BJ (cell line): ENCODE measurements at regions not wholly inside any gene's neighbourhood (a gene's known extent, or its start where the extent isn't known, plus 50 kb on each side); places are given as distances from the start of the nearest gene placed in this dataset.

ENCODE experiments used
- CTCF ChIA-PET: fragments of 350-600 bp; formaldehyde crosslinking; extraction: SDS; loops from one replicate; lab custom pipeline; 2021; ENCODE audit warnings: antibody characterized with exemption, inconsistent platforms; lab: Yijun Ruan, JAX
- POLR2A ChIA-PET: fragments of 300-600 bp; sonication (Branson Sonifier 250); formaldehyde crosslinking; extraction: SDS; loops from one replicate; lab custom pipeline; 2021; ENCODE audit warnings: antibody characterized with exemption; lab: Charles Lee
- DNase-seq: peaks from one replicate; pipeline ENCODE4 v3.0.0-alpha.2; 2011; ENCODE audit warnings: low read depth
- H3K27me3 ChIP-seq: 2 replicates; pipeline ENCODE4 v1.6.0; 2011; ENCODE audit warnings: low read length; ENCODE audit not compliant: control insufficient read depth, insufficient read depth
- H3K36me3 ChIP-seq: 2 replicates; pipeline ENCODE4 v1.5.1; 2011; ENCODE audit warnings: low read length; ENCODE audit not compliant: control insufficient read depth, insufficient read depth
- H3K4me3 ChIP-seq: 2 replicates; pipeline ENCODE4 v1.5.1; 2011; ENCODE audit warnings: low read depth, mild to moderate bottlenecking, control low read depth, low read length
- TF ChIP-seq, protein P1 (sequence below): IDR thresholded peaks from 2 replicates; pipeline ENCODE4 v1.5.1; 2011; ENCODE audit warnings: low read depth, mild to moderate bottlenecking, control low read depth, inconsistent platforms, low read length, moderate library complexity; ENCODE audit not compliant: insufficient read depth

DNA sequence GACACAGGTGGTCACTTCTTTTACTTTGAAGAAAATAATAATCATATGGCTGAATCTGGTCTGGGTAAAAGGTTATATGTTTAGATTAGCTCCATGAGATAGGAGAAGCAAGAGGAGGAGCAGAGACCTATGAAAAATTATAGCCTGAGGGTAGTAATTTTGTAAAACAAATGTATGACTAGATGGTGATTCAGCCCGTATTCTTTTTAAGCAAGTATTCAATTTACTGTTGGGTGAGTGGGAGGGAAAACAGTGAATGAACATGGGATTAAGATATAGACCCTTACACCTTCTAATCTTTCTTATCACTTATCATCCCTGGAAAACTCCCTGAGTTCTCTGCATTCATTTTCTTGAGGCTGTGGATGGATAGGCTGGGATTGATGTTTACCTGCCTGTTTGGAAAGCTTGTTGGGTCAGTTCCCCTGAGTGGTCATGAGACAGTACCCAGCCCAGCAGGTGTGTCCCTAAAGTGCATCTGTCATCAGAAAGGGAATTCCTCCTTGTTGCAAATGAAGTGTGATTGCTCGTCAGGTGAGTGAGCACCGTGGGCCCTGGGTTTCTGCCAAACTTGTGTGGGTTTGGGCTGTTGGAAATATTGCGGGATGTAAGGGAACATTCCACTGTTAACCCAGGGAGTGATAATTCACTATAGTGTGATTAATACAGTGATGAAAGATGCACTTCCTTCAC is 101.2 kb upstream of the GDNF start:
- H3K4me3 ChIP-seq: no peak overlapping the region
- POLR2A ChIA-PET: no interaction called here
- DNase-seq: no peak
- TF ChIP-seq, protein P1, sequence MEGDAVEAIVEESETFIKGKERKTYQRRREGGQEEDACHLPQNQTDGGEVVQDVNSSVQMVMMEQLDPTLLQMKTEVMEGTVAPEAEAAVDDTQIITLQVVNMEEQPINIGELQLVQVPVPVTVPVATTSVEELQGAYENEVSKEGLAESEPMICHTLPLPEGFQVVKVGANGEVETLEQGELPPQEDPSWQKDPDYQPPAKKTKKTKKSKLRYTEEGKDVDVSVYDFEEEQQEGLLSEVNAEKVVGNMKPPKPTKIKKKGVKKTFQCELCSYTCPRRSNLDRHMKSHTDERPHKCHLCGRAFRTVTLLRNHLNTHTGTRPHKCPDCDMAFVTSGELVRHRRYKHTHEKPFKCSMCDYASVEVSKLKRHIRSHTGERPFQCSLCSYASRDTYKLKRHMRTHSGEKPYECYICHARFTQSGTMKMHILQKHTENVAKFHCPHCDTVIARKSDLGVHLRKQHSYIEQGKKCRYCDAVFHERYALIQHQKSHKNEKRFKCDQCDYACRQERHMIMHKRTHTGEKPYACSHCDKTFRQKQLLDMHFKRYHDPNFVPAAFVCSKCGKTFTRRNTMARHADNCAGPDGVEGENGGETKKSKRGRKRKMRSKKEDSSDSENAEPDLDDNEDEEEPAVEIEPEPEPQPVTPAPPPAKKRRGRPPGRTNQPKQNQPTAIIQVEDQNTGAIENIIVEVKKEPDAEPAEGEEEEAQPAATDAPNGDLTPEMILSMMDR: no peak
- CTCF ChIA-PET: interaction anchor here (0.6 to 1.2 kb wide), 3 partner anchors 15 to 252 kb away, joined by 3 read pairs; no protein-coding TSS in a partner anchor
- no peaks in the 10 kb centered on the region for H3K36me3 ChIP-seq
- H3K27me3 ChIP-seq: no peaks in the 10 kb centered on the region

DNA sequence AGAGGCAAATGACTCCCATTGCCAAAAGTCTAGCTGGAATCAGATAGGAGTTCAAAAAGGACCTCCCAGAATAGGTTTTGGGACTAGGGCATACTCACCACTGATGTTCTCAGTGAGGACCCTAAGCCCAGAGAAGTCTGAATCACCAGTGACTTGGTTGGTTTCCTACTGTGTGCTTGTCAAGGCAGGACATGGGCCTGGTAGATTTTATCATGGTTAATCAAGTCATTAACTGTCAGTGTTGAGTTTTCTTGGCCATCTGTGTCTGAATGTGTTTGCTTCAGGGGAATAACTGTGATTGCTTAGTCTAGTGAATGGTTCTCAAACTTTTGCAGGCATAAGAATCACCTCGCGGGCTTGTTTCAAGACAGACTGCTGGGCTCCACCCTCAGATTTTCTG is 99.0 kb upstream of the GDNF start:
- Histone ChIP-seq H3K4me3 (no peak overlapping the region), H3K27me3 (no peaks in the 10 kb centered on the region; the same call in 1 of the 2 replicates), H3K36me3 (no peaks in the 10 kb centered on the region)
- POLR2A ChIA-PET: no interaction called here
- TF ChIP-seq, protein P1: no peak
- CTCF ChIA-PET: no interaction called here
- no peak for DNase-seq

DNA sequence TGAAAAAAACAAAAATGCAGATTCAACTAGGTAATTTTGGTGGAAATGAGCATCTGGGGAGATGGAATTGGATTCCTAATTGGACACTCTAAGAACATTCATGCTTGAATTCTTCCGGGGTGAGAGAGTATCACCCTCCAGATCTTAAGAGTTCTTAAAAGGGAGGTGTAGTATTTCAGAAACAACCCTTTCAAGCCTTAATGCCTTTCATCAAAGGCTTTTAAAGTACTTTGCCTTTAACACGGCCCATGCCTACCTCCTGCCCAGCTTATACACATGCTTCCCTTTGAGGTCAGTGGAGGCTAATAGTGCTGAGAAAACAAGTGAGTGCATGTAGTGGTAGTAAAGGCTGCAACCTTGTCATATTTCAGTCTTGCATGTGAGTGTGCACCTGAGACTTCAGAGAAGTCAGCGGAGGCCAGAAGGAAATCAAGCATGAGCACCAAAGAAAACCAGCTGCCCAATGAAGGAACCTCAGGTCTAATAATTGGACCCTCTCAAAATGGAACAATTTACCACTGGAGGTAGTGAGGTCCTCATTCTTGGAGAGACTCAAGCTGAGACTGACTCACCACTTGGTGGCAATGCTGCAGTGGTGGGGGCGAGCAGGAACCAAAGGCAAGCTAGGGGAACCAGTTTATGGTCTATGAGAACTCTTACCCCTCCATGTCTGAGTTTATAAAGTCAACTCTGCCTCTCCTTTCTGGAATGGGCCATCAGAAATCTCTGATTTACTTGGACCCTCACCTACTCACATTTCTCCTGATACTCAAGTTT is 98.4 kb upstream of the GDNF start:
- H3K27me3 ChIP-seq: no peaks in the 10 kb centered on the region; the same call in 1 of the 2 replicates
- no peak overlapping the region for H3K4me3 ChIP-seq
- TF ChIP-seq, protein P1: no peak
- no peaks in the 10 kb centered on the region for H3K36me3 ChIP-seq
- CTCF ChIA-PET: no interaction called here
- DNase-seq: no peak
- POLR2A ChIA-PET: no interaction called here

DNA sequence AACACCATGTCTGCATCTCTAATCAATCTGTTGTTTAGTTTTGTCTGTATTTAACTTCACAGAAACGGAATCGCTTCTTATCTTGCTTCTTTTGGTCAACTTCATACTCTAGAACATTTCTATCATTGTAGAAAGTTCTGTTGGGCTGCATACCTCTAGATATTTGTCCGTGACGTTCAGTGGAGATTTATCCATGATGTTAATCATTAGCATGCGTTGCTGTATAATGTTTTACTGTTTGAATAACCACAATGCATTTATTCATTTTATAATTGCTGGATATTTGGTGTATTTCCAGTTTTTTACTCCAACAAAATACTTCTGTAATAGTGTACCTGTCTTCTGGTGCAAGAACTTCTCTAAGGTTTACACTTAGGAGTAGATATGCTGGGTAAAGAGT is 96.2 kb upstream of the GDNF start:
- ChIA-PET CTCF (no interaction called here), POLR2A (no interaction called here)
- TF ChIP-seq, protein P1: no peak
- Histone ChIP-seq H3K27me3 (no peaks in the 10 kb centered on the region; the same call in 1 of the 2 replicates), H3K36me3 (no peaks in the 10 kb centered on the region), H3K4me3 (no peak overlapping the region)
- no peak for DNase-seq

DNA sequence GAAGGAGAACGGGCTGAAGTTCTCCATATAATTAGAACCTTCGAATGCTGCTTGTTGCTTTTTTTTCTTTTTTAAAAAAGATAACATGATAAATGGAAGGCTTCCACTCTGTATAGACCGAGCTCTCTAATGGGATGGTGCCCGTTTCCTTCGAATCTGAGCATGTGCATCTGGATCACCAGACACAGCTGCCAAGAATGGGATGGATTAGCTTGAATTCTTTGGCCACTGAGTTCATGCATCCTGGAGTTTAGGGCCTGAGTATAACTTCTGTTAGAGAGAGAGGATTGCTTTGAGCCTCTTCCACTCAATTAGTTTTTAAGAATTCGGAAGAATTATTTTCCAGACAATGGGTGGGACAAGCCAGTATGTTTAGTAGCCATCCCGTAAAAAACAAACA is 93.7 kb upstream of the GDNF start:
- Histone ChIP-seq H3K36me3 (no peaks in the 10 kb centered on the region), H3K4me3 (no peak overlapping the region), H3K27me3 (no peaks in the 10 kb centered on the region; the same call in 1 of the 2 replicates)
- no peak for DNase-seq
- ChIA-PET CTCF (no interaction called here), POLR2A (no interaction called here)
- TF ChIP-seq, protein P1: no peak
